ENCODE measurements at regions not wholly inside any gene's neighbourhood (a gene's known extent, or its start where the extent isn't known, plus 50 kb on each side); places are given as distances from the start of the nearest gene placed in this dataset.

DNA sequence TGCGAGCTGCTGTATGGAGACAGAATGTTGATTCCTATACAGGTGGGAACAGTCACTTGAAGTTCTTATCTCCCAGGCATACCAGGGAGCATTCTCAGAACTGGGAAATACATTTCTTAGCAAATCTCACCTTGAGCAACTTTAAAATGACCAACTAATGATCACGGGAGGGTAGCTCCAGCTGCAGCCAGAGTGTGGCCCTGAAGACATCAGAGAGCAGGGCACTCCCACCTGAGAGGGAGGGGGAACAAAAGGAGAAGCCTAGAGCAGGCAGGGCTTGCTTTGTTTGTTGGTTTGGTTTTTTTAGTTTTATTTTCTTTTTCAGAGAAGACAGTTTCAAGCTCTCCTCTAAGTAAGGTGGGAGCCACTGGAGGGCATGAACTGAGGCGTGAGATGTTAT, 101.1 kb downstream of the OTX2 start:
- H3K9me1 ChIP-seq (ENCODE audit: insufficient read depth, low read length): no peaks in the 10 kb centered on the region
- CTCF ChIA-PET: no interaction called here
- no peak overlapping the region for H3K27ac ChIP-seq (ENCODE audit: insufficient read depth, low read length)
- no peak overlapping the region for H4K91ac ChIP-seq (ENCODE audit: insufficient read depth, low read depth, low read length)
- intact Hi-C loops (cut with micrococcal nuclease): no loop called here
- TF ChIP-seq RFX5 (IDR thresholded peaks at IDR 0.05; ENCODE audit: low read depth, low read length) (no peak), MXI1 (IDR thresholded peaks at IDR 0.05; ENCODE audit: borderline replicate concordance, low read depth, low read length) (no peak), NFE2L2 (IDR thresholded peaks at IDR 0.05; ENCODE audit: low read depth, low read length) (no peak), RCOR1 (IDR thresholded peaks at IDR 0.05; ENCODE audit: insufficient replicate concordance, low read length) (no peak), BHLHE40 (IDR thresholded peaks at IDR 0.05; ENCODE audit: low read depth, low read length) (no peak), CEBPB (IDR thresholded peaks at IDR 0.05; ENCODE audit: low read depth, low read length) (no peak), FOS (IDR thresholded peaks at IDR 0.05; ENCODE audit: low read depth, low read length) (no peak), MAFK (IDR thresholded peaks at IDR 0.05; ENCODE audit: low read depth, low read length) (no peak), POLR2A (IDR thresholded peaks at IDR 0.05; ENCODE audit: low read depth, low read length) (no peak), SMC3 (IDR thresholded peaks at IDR 0.05; ENCODE audit: low read depth, low read length) (no peak), CHD1 (IDR thresholded peaks at IDR 0.05; ENCODE audit: low read depth, low read length) (no peak), RAD21 (IDR thresholded peaks at IDR 0.05; ENCODE audit: low read length) (no peak), MAZ (IDR thresholded peaks at IDR 0.05; ENCODE audit: borderline replicate concordance, low read depth, low read length) (no peak)
- TF ChIP-seq, protein P1, sequence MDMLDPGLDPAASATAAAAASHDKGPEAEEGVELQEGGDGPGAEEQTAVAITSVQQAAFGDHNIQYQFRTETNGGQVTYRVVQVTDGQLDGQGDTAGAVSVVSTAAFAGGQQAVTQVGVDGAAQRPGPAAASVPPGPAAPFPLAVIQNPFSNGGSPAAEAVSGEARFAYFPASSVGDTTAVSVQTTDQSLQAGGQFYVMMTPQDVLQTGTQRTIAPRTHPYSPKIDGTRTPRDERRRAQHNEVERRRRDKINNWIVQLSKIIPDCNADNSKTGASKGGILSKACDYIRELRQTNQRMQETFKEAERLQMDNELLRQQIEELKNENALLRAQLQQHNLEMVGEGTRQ (IDR thresholded peaks at IDR 0.05; ENCODE audit: low read depth, low read length): no peak
- TF ChIP-seq, protein P2, sequence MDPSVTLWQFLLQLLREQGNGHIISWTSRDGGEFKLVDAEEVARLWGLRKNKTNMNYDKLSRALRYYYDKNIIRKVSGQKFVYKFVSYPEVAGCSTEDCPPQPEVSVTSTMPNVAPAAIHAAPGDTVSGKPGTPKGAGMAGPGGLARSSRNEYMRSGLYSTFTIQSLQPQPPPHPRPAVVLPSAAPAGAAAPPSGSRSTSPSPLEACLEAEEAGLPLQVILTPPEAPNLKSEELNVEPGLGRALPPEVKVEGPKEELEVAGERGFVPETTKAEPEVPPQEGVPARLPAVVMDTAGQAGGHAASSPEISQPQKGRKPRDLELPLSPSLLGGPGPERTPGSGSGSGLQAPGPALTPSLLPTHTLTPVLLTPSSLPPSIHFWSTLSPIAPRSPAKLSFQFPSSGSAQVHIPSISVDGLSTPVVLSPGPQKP (IDR thresholded peaks at IDR 0.05; ENCODE audit: borderline replicate concordance, low read depth, low read length): no peak
- TF ChIP-seq, protein P3, sequence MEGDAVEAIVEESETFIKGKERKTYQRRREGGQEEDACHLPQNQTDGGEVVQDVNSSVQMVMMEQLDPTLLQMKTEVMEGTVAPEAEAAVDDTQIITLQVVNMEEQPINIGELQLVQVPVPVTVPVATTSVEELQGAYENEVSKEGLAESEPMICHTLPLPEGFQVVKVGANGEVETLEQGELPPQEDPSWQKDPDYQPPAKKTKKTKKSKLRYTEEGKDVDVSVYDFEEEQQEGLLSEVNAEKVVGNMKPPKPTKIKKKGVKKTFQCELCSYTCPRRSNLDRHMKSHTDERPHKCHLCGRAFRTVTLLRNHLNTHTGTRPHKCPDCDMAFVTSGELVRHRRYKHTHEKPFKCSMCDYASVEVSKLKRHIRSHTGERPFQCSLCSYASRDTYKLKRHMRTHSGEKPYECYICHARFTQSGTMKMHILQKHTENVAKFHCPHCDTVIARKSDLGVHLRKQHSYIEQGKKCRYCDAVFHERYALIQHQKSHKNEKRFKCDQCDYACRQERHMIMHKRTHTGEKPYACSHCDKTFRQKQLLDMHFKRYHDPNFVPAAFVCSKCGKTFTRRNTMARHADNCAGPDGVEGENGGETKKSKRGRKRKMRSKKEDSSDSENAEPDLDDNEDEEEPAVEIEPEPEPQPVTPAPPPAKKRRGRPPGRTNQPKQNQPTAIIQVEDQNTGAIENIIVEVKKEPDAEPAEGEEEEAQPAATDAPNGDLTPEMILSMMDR (conservative IDR thresholded peaks at IDR 0.05; ENCODE audit: low read depth, low read length): no peak
- WGBS, 2 experiments (ENCODE audit: extremely low coverage in 2 of 2, insufficient read length in 1 of 2): 40% methylated on average over 1 of the region's 3 CpGs; no CpG with 5 or more reads in 1 of the 2 experiments
- H3K14ac ChIP-seq (replicated peaks; ENCODE audit: low read depth, low read length): no peak overlapping the region
- POLR2A ChIA-PET (ENCODE audit: unreplicated experiment): no interaction called here
- no peak overlapping the region for H3K18ac ChIP-seq (ENCODE audit: low read depth, low read length)
- no peak overlapping the region for H2BK15ac ChIP-seq (ENCODE audit: low read depth, low read length)
- no peaks in the 10 kb centered on the region; the same call in 1 of the 2 replicates for H3K27me3 ChIP-seq (ENCODE audit: control insufficient read depth, insufficient read depth, low read length)
- H2AK5ac ChIP-seq (ENCODE audit: low read depth, low read length): no peak overlapping the region
- no peak overlapping the region for H2AFZ ChIP-seq (replicated peaks; ENCODE audit: low read length, poor library complexity)
- H4K20me1 ChIP-seq (ENCODE audit: insufficient read depth, low read length): no peaks in the 10 kb centered on the region
- DNase-seq (no peak), ATAC-seq (ENCODE audit: low read depth) (no peak)
- H4K8ac ChIP-seq (ENCODE audit: low read depth in 2 of 2, low read length in 2 of 2): no peak overlapping the region
- no peak overlapping the region for H3K23ac ChIP-seq (ENCODE audit: low read depth, low read length)
- H4K5ac ChIP-seq (ENCODE audit: low read depth, low read length): no peak overlapping the region
- no peak overlapping the region for H2AK9ac ChIP-seq (replicated peaks; ENCODE audit: low read depth, low read length, poor library complexity)
- no peak overlapping the region for H3K56ac ChIP-seq (ENCODE audit: extremely low read depth, insufficient read depth, low read length)
- in situ Hi-C loops (cut with MboI; ENCODE audit: low sequenced_read_pairs): no loop called here
- no peaks in the 10 kb centered on the region for H3K79me1 ChIP-seq (ENCODE audit: low read depth in 1 of 2, low read length in 2 of 2)
- H3K9ac ChIP-seq (ENCODE audit: low read depth, low read length): no peak overlapping the region
- no peaks in the 10 kb centered on the region for H3K9me3 ChIP-seq (ENCODE audit: control insufficient read depth, insufficient read depth, low read length)
- BruUV-seq (replicated peaks): no TSS peak
- dilution Hi-C loops (cut with HindIII; ENCODE audit: low sequenced_read_pairs, unreplicated experiment): no loop called here
- H3K4ac ChIP-seq (ENCODE audit: low read depth, low read length): no peak overlapping the region
- no peak overlapping the region for H3K4me3 ChIP-seq (ENCODE audit: insufficient read depth, low read depth, low read length)
- H2BK20ac ChIP-seq (ENCODE audit: low read depth, low read length): no peak overlapping the region
- H3K4me1 ChIP-seq (ENCODE audit: control insufficient read depth, insufficient read depth, low read length): no peaks in the 10 kb centered on the region
- H2BK5ac ChIP-seq (ENCODE audit: low read depth, low read length, poor library complexity, severe bottlenecking): no peak overlapping the region
- no peak overlapping the region for H3K4me2 ChIP-seq (ENCODE audit: low read depth, low read length)
- H2BK120ac ChIP-seq (ENCODE audit: low read depth, low read length): no peak overlapping the region
- H3K36me3 ChIP-seq (ENCODE audit: control insufficient read depth, insufficient read depth, low read length): no peaks in the 10 kb centered on the region

All from IMR-90 (cell line).